ENCODE measurements at regions not wholly inside any gene's neighbourhood (a gene's known extent, or its start where the extent isn't known, plus 50 kb on each side); places are given as distances from the start of the nearest gene placed in this dataset.

DNA sequence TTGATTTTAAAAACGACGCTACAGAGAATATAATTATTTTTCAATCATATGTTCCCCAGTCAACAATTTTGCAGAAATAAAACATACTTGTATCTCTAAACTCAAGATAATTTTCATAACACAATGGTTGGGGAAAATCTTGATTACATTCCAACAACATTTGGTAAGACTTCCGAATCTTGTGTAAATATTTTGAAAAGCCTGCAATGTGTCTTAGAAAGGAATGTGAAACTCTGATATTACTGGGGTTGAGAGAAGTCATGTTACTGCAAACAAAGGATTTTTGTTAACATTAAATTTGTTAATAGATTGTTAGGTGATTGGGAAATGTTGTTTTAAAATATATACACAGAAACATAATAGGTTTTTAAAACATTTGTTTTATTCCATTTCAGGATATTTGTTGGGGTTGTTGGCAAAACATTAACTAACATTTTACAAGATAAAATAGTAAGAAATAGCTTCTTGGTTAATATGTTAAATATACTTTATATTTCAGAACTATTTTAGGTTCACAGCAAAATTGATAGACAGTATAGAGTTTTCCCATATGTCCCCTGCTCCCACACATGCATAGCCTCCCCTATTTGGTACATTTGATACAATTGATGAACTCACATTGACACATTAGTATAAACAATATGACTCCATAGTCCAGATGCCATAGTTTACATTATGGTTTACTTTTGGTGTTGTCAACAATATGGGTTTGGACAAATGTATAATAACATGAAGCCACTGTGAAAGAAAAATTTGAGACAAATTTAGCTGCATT, 218.6 kb upstream of the FAM47A start:
- no peak for TF ChIP-seq POLR2A (IDR thresholded peaks at IDR 0.05)
- TF ChIP-seq, protein P1, sequence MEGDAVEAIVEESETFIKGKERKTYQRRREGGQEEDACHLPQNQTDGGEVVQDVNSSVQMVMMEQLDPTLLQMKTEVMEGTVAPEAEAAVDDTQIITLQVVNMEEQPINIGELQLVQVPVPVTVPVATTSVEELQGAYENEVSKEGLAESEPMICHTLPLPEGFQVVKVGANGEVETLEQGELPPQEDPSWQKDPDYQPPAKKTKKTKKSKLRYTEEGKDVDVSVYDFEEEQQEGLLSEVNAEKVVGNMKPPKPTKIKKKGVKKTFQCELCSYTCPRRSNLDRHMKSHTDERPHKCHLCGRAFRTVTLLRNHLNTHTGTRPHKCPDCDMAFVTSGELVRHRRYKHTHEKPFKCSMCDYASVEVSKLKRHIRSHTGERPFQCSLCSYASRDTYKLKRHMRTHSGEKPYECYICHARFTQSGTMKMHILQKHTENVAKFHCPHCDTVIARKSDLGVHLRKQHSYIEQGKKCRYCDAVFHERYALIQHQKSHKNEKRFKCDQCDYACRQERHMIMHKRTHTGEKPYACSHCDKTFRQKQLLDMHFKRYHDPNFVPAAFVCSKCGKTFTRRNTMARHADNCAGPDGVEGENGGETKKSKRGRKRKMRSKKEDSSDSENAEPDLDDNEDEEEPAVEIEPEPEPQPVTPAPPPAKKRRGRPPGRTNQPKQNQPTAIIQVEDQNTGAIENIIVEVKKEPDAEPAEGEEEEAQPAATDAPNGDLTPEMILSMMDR (IDR thresholded peaks at IDR 0.05) = no peak

Data from Peyer's patch (tissue), 4 donors.